Naive thymus-derived CD8-positive, alpha-beta T cell (primary cell): ENCODE measurements at regions not wholly inside any gene's neighbourhood (a gene's known extent, or its start where the extent isn't known, plus 50 kb on each side); places are given as distances from the start of the nearest gene placed in this dataset.
A peak's percentile ranks its signal among the peaks of the same experiment; 100 is the strongest.

Experiments
- ATAC-seq, 2 donors: fragments of 150-1000 bp; cut with Tn5 transposase in 1 of 2; sonication (Bioruptor Pico), chemical (Tn5 transposase) in 1 of 2; 1 replicate in 1 of 2; 2 replicates in 1 of 2; pipeline ENCODE4 v1.10.0; 2021; ENCODE audit warnings: mild to moderate bottlenecking in 2 of 2, moderate library complexity in 2 of 2
- POLR2A ChIA-PET: fragments of 350-600 bp; sonication (Branson Sonifier 250); formaldehyde crosslinking; loops from one replicate; lab custom pipeline; 2021; ENCODE audit warnings: antibody characterized with exemption; lab: Charles Lee
- DNase-seq, 10 donors: peaks; one replicate each; pipeline versions ENCODE4 v3.0.0 to v3.0.0-alpha.2; 2020 to 2022
- H3K27ac Mint-ChIP-seq, 10 donors: one replicate each; pipeline ENCODE4 v1.8.0; 2020 to 2022; ENCODE audit warnings: mild to moderate bottlenecking in 10 of 10, mixed read lengths in 10 of 10, moderate library complexity in 4 of 10, inconsistent platforms in 1 of 10
- H3K27me3 Mint-ChIP-seq, 5 donors: one replicate each; pipeline ENCODE4 v1.8.0; 2021 to 2022; ENCODE audit warnings: mixed read lengths in 5 of 5
- H3K36me3 Mint-ChIP-seq, 3 donors: one replicate each; pipeline ENCODE4 v1.8.0; 2020 to 2022; ENCODE audit warnings: mixed read lengths in 3 of 3, mild to moderate bottlenecking in 2 of 3, inconsistent platforms in 1 of 3
- H3K4me1 Mint-ChIP-seq, 4 donors: one replicate each; pipeline ENCODE4 v1.8.0; 2021 to 2022; ENCODE audit warnings: mixed read lengths in 4 of 4
- H3K4me3 Mint-ChIP-seq, 10 donors: one replicate each; pipeline ENCODE4 v1.8.0; 2020 to 2022; ENCODE audit warnings: mild to moderate bottlenecking in 10 of 10, mixed read lengths in 10 of 10, moderate library complexity in 6 of 10, inconsistent platforms in 1 of 10
- H3K9me3 Mint-ChIP-seq, 9 donors: one replicate each; pipeline ENCODE4 v1.8.0; 2020 to 2022; ENCODE audit warnings: mixed read lengths in 9 of 9, mild to moderate bottlenecking in 3 of 9, inconsistent platforms in 1 of 9, moderate library complexity in 1 of 9

- no peak for DNase-seq
- no peak for ATAC-seq
- no peaks in the 10 kb centered on the region for H3K9me3 Mint-ChIP-seq
- H3K4me1 Mint-ChIP-seq = peaks cover 0 to 9% (median under 1%) of the 10 kb centered on the region in 4 donors
- H3K36me3 Mint-ChIP-seq = no peaks in the 10 kb centered on the region
- no peak overlapping the region for H3K27ac Mint-ChIP-seq
- no peak overlapping the region for H3K4me3 Mint-ChIP-seq
- H3K27me3 Mint-ChIP-seq = peaks cover 0 to 4% (median 0%) of the 10 kb centered on the region in 5 donors
- POLR2A ChIA-PET = no interaction called here
Measured at GRCh38 chr11:123378096-123378495, 52.0 kb upstream of the GRAMD1B start.

GRCh38 chr11:123377355-123377754 is 52.7 kb upstream of the GRAMD1B start:
- Mint-ChIP-seq H3K27ac (no peak overlapping the region), H3K36me3 (no peaks in the 10 kb centered on the region), H3K4me3 (no peak overlapping the region), H3K4me1 (peaks cover 0 to 7% (median 0%) of the 10 kb centered on the region in 4 donors), H3K27me3 (peaks cover 0 to under 1% (median 0%) of the 10 kb centered on the region in 5 donors), H3K9me3 (no peaks in the 10 kb centered on the region)
- POLR2A ChIA-PET = no interaction called here
- no peak for ATAC-seq
- no peak for DNase-seq

- Mint-ChIP-seq H3K9me3 (no peaks in the 10 kb centered on the region), H3K27ac (no peak overlapping the region), H3K4me3 (no peak overlapping the region), H3K27me3 (no peaks in the 10 kb centered on the region), H3K4me1 (no peaks in the 10 kb centered on the region), H3K36me3 (no peaks in the 10 kb centered on the region)
- ATAC-seq (no peak), DNase-seq (no peak)
- POLR2A ChIA-PET = no interaction called here
Measured at GRCh38 chr11:123375832-123376231, 54.2 kb upstream of the GRAMD1B start.

- ATAC-seq (no peak), DNase-seq (no peak)
- Mint-ChIP-seq H3K9me3 (no peaks in the 10 kb centered on the region), H3K27me3 (no peaks in the 10 kb centered on the region), H3K27ac (no peak overlapping the region), H3K4me1 (no peaks in the 10 kb centered on the region), H3K4me3 (no peak overlapping the region), H3K36me3 (no peaks in the 10 kb centered on the region)
- POLR2A ChIA-PET = no interaction called here
Measured at GRCh38 chr11:123374622-123374968, 55.5 kb upstream of the GRAMD1B start.

- POLR2A ChIA-PET = no interaction called here
- Mint-ChIP-seq H3K36me3 (no peaks in the 10 kb centered on the region), H3K4me1 (no peaks in the 10 kb centered on the region)
Measured at GRCh38 chr11:123373754-123374621, 56.1 kb upstream of the GRAMD1B start.

GRCh38 chr11:123371506-123372297 is 58.4 kb upstream of the GRAMD1B start:
- H3K9me3 Mint-ChIP-seq = no peaks in the 10 kb centered on the region
- H3K27me3 Mint-ChIP-seq = peaks cover 4 to 13% (median 5%) of the 10 kb centered on the region in 5 donors
- POLR2A ChIA-PET = no interaction called here
- H3K4me3 Mint-ChIP-seq = no peak overlapping the region
- H3K36me3 Mint-ChIP-seq = no peaks in the 10 kb centered on the region
- ATAC-seq (no peak), DNase-seq (no peak)
- no peaks in the 10 kb centered on the region for H3K4me1 Mint-ChIP-seq
- H3K27ac Mint-ChIP-seq = no peak overlapping the region

More at GRCh38 chr11:123373754-123374621, 56.1 kb upstream of the GRAMD1B start:
- H3K9me3 Mint-ChIP-seq = no peaks in the 10 kb centered on the region
- H3K27ac Mint-ChIP-seq = no peak overlapping the region
- ATAC-seq = no peak
- no peak for DNase-seq
- no peak overlapping the region for H3K4me3 Mint-ChIP-seq
- no peaks in the 10 kb centered on the region for H3K27me3 Mint-ChIP-seq

GRCh38 chr11:123366924-123367323 is 63.1 kb upstream of the GRAMD1B start:
- DNase-seq = no peak
- POLR2A ChIA-PET = no interaction called here
- peaks cover 7 to 38% (median 18%) of the 10 kb centered on the region in 5 donors for H3K27me3 Mint-ChIP-seq
- no peak overlapping the region for H3K27ac Mint-ChIP-seq
- ATAC-seq = no peak
- peaks cover 0 to 17% (median 0%) of the 10 kb centered on the region in 4 donors for H3K4me1 Mint-ChIP-seq
- H3K36me3 Mint-ChIP-seq = no peaks in the 10 kb centered on the region
- H3K4me3 Mint-ChIP-seq = no peak overlapping the region
- no peaks in the 10 kb centered on the region for H3K9me3 Mint-ChIP-seq

GRCh38 chr11:123365955-123366354 is 64.1 kb upstream of the GRAMD1B start:
- POLR2A ChIA-PET = no interaction called here
- Mint-ChIP-seq H3K9me3 (no peaks in the 10 kb centered on the region), H3K4me1 (peaks cover 0 to 17% (median 0%) of the 10 kb centered on the region in 4 donors), H3K36me3 (no peaks in the 10 kb centered on the region), H3K4me3 (no peak overlapping the region), H3K27ac (no peak overlapping the region), H3K27me3 (peaks cover 12 to 48% (median 23%) of the 10 kb centered on the region in 5 donors)
- DNase-seq (no peak), ATAC-seq (no peak)

GRCh38 chr11:123364080-123364479 is 66.0 kb upstream of the GRAMD1B start:
- H3K36me3 Mint-ChIP-seq = no peaks in the 10 kb centered on the region
- POLR2A ChIA-PET = no interaction called here
- H3K9me3 Mint-ChIP-seq = no peaks in the 10 kb centered on the region
- no peak overlapping the region for H3K4me3 Mint-ChIP-seq
- no peak for DNase-seq
- no peak overlapping the region for H3K27ac Mint-ChIP-seq
- H3K27me3 Mint-ChIP-seq = peaks cover 17 to 61% (median 35%) of the 10 kb centered on the region in 5 donors
- H3K4me1 Mint-ChIP-seq = peaks cover 0 to 19% (median 0%) of the 10 kb centered on the region in 4 donors
- ATAC-seq = no peak

GRCh38 chr11:123363556-123363955 is 66.5 kb upstream of the GRAMD1B start:
- Mint-ChIP-seq H3K36me3 (no peaks in the 10 kb centered on the region), H3K9me3 (no peaks in the 10 kb centered on the region), H3K4me3 (peak overlapping the region in 1 of 10 donors; percentile 8), H3K4me1 (peaks cover 0 to 20% (median 2%) of the 10 kb centered on the region in 4 donors), H3K27me3 (peaks cover 17 to 62% (median 40%) of the 10 kb centered on the region in 5 donors), H3K27ac (no peak overlapping the region)
- POLR2A ChIA-PET = no interaction called here
- ATAC-seq = no peak
- DNase-seq = no peak

- peaks cover 3 to 23% (median 7%) of the 10 kb centered on the region in 4 donors for H3K4me1 Mint-ChIP-seq
- DNase-seq (no peak), ATAC-seq (no peak)
- peaks cover 19 to 66% (median 43%) of the 10 kb centered on the region in 5 donors for H3K27me3 Mint-ChIP-seq
- H3K4me3 Mint-ChIP-seq = no peak overlapping the region
- H3K36me3 Mint-ChIP-seq = no peaks in the 10 kb centered on the region
- no peaks in the 10 kb centered on the region for H3K9me3 Mint-ChIP-seq
- POLR2A ChIA-PET = no interaction called here
- no peak overlapping the region for H3K27ac Mint-ChIP-seq
Measured at GRCh38 chr11:123362941-123363340, 67.1 kb upstream of the GRAMD1B start.

- no peak for DNase-seq
- no peak for ATAC-seq
- no peaks in the 10 kb centered on the region for H3K9me3 Mint-ChIP-seq
- H3K27ac Mint-ChIP-seq = no peak overlapping the region
- H3K4me3 Mint-ChIP-seq = no peak overlapping the region
- H3K36me3 Mint-ChIP-seq = no peaks in the 10 kb centered on the region
- POLR2A ChIA-PET = no interaction called here
- H3K27me3 Mint-ChIP-seq = peaks cover 20 to 66% (median 42%) of the 10 kb centered on the region in 5 donors
- peaks cover 4 to 26% (median 10%) of the 10 kb centered on the region in 4 donors for H3K4me1 Mint-ChIP-seq
Measured at GRCh38 chr11:123362186-123362585, 67.9 kb upstream of the GRAMD1B start.

GRCh38 chr11:123361110-123361509 is 69.0 kb upstream of the GRAMD1B start:
- Mint-ChIP-seq H3K27me3 (peaks cover 21 to 71% (median 48%) of the 10 kb centered on the region in 5 donors), H3K36me3 (peaks cover 0 to 2% (median 0%) of the 10 kb centered on the region in 3 donors), H3K4me1 (peaks cover 4 to 26% (median 12%) of the 10 kb centered on the region in 4 donors), H3K27ac (no peak overlapping the region), H3K9me3 (no peaks in the 10 kb centered on the region), H3K4me3 (no peak overlapping the region)
- ATAC-seq = no peak
- POLR2A ChIA-PET = no interaction called here
- DNase-seq = no peak
